ENCODE measurements at regions not wholly inside any gene's neighbourhood (a gene's known extent, or its start where the extent isn't known, plus 50 kb on each side); places are given as distances from the start of the nearest gene placed in this dataset.

GRCh38 chr11:122207505-122207904 lies 91.5 kb upstream of the BLID start:
- TF ChIP-seq CTCF (IDR thresholded peaks at IDR 0.05): no peak
- no peak for TF ChIP-seq POLR2A (IDR thresholded peaks at IDR 0.05)
